Fibroblast of lung (primary cell): ENCODE measurements at regions not wholly inside any gene's neighbourhood (a gene's known extent, or its start where the extent isn't known, plus 50 kb on each side); places are given as distances from the start of the nearest gene placed in this dataset.

ENCODE experiments used
- CTCF ChIP-seq, 2 donors: IDR thresholded peaks in 1 of 2; conservative IDR thresholded peaks in 1 of 2; 1 replicate in 1 of 2; 2 replicates in 1 of 2; pipeline ENCODE4 v1.5.1; 2011 to 2012; ENCODE audit warnings: low read length in 2 of 2, control low read depth in 1 of 2, inconsistent platforms in 1 of 2, low read depth in 1 of 2, mild to moderate bottlenecking in 1 of 2
- EZH2 ChIP-seq: IDR thresholded peaks from 2 replicates; pipeline ENCODE4 v1.5.1; 2012; ENCODE audit warnings: low read length, control low read depth, mild to moderate bottlenecking; ENCODE audit errors: missing control alignments

GRCh38 chr2:121150713-121151112 is 134.3 kb downstream of the TFCP2L1 start:
- no peak for TF ChIP-seq CTCF (conservative IDR thresholded peaks at IDR 0.05 in 1 of 2, IDR thresholded peaks at IDR 0.05 in 1 of 2; ENCODE audit: low read depth in 1 of 2, low read length in 2 of 2)
- TF ChIP-seq EZH2, result no peak
